ES-I3 (cell line): ENCODE measurements at regions not wholly inside any gene's neighbourhood (a gene's known extent, or its start where the extent isn't known, plus 50 kb on each side); places are given as distances from the start of the nearest gene placed in this dataset.

Experiments
- H3K36me3 ChIP-seq: 2 replicates; pipeline ENCODE4 v1.6.1; 2013; ENCODE audit warnings: mild to moderate bottlenecking, low read length, control low read depth, moderate library complexity; ENCODE audit not compliant: insufficient read depth
- H3K4me1 ChIP-seq: 2 replicates; pipeline ENCODE4 v1.6.1; 2013; ENCODE audit warnings: mild to moderate bottlenecking, control low read depth, low read length; ENCODE audit not compliant: insufficient read depth
- H3K9ac ChIP-seq: 2 replicates; pipeline ENCODE4 v1.6.1; 2013; ENCODE audit warnings: low read depth, mild to moderate bottlenecking, low read length, moderate library complexity
- H3K9me3 ChIP-seq: 2 replicates; pipeline ENCODE4 v1.6.1; 2013; ENCODE audit warnings: mild to moderate bottlenecking, low read length, moderate library complexity; ENCODE audit not compliant: control insufficient read depth, insufficient read depth

DNA sequence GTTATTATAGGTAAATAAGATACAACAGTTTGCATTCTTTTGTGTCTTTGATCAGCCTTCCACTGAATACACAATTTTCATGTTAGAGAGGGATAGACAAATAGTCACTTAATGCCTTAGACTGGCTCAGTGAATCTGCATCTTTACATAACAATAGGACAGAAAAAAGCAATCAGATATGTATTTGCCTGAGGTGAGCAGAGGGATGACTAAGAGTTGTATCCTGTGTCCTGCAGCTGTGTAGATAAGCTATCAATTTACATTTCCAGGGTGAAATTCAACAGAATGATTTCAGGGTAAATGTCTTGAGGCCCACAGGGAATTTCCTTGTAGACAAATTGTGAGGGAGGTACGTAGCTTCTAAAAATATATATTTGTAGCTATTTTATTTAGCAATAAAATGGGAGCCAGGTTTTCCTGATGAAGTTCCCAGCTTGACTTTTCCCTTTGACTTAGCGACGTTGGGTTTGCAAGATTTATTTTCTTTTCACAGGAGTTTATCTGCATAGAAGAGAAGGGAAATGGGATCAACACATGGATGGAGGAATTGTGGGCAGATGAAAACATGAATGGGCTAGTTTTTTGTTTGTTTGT is 586.1 kb upstream of the CDH6 start:
- H3K4me1 ChIP-seq = peaks cover 18% of the 10 kb centered on the region
- H3K36me3 ChIP-seq = no peaks in the 10 kb centered on the region
- H3K9ac ChIP-seq = no peak overlapping the region
- peaks cover 3% of the 10 kb centered on the region; the same call in 1 of the 2 replicates for H3K9me3 ChIP-seq

DNA sequence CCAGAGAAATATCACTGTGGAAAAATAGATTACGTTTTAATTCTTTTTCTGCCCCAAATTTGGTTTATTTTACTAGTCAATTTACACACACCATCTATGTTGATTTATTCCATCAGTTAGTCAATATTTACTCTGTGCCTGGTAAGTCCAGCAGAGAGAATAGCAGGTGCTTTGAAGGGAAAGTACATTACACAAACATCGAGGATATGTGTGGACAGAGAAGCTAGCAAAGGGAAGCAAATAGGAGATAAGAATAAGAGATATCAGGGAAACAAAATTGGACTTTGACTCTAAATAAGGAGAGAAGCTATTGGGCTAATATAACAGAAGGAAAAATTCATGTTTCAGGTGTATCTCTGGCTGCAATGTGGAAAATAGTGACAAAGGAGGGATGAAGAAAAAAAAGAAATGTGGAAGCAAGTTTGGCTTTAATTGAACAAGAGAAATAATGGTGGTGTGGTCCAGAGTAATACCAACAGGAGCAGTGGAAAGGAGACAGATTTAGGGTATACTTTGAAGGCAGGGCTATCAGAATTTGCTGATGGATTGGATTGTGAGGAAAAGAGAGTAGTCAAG is 587.7 kb upstream of the CDH6 start:
- H3K36me3 ChIP-seq = no peaks in the 10 kb centered on the region
- H3K9ac ChIP-seq = no peak overlapping the region
- peaks cover 3% of the 10 kb centered on the region; the same call in 1 of the 2 replicates for H3K9me3 ChIP-seq
- peaks cover 18% of the 10 kb centered on the region for H3K4me1 ChIP-seq

DNA sequence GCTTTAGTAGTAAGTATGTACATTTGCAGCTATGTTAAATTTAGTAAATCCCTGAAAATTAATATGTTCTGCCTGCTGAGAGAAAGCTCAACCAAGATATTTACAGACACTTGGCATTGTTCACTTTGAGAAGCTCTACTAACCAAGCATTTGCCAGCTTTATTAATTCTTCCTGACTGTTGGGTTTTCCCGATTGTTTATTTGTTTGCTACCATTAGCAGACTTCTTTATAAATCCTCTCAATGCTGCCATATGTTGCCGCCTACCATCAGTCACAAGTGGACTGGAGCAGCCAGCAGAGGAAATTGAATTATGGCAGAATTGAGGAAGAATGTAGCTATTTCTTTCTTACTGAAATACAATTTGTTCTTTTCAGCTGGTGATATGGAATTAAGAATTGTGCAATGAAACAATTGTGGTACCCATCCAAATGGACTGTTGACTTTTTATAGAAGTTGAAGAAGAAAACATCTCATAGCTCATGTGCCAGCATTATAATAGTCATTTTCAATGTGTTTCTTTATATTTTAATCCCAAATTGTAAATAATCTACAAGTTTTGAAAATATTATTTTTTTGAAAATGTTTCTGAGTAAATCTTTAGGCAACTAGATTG is 588.7 kb upstream of the CDH6 start:
- Histone ChIP-seq H3K36me3 (no peaks in the 10 kb centered on the region), H3K9ac (no peak overlapping the region), H3K9me3 (peaks cover 3% of the 10 kb centered on the region; the same call in 1 of the 2 replicates), H3K4me1 (peaks cover 18% of the 10 kb centered on the region)

DNA sequence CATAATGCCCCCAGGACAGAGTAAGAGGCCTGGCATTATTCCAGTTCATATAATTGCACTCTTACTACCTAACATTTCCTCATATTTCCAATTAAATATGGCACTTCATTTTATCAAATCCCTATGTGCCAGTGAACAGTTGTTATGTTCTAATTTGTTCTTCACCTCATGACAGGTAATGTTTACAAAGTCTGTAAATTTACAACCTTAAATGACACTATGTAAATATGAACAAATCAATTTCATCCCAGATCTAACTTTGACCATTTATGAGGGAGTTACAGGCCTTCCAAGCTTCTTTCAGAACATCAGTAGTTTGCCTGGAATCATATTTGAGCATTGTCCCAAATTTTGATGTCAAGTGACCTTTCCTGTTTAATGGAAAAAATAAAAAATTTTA is 592.6 kb upstream of the CDH6 start:
- Histone ChIP-seq H3K4me1 (peaks cover 9% of the 10 kb centered on the region; the same call in 1 of the 2 replicates), H3K9ac (no peak overlapping the region), H3K9me3 (peaks cover 6% of the 10 kb centered on the region; the same call in 1 of the 2 replicates), H3K36me3 (no peaks in the 10 kb centered on the region)

DNA sequence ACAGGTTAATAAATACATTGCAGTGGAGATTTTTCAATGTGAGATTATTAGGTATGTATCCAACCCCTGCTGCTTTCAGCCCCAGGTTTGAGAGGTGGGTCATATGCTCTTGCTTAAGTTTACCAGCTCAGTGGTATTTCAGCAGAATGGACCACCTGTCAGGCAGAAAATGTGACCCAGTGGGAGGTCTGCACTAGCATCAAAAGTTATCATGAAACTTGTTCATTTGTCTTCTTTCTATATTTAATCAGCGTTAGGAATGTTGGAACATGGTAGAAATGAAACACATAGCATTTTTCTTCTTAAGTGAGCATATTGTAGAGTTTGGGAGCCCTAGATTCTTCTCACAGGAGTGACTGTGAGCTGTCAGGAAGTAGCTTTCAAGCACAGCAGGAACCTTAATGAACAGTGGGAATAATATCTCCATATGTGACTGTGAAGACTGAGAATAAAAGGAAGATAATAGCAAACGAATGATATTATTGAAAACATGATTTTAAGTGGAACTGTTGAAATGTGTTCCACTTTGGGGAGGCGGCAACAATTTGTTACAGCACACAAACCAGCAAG is 596.9 kb upstream of the CDH6 start:
- peaks cover 14% of the 10 kb centered on the region; the same call in 1 of the 2 replicates for H3K4me1 ChIP-seq
- peaks cover 3% of the 10 kb centered on the region; the same call in 1 of the 2 replicates for H3K9me3 ChIP-seq
- no peaks in the 10 kb centered on the region for H3K36me3 ChIP-seq

DNA sequence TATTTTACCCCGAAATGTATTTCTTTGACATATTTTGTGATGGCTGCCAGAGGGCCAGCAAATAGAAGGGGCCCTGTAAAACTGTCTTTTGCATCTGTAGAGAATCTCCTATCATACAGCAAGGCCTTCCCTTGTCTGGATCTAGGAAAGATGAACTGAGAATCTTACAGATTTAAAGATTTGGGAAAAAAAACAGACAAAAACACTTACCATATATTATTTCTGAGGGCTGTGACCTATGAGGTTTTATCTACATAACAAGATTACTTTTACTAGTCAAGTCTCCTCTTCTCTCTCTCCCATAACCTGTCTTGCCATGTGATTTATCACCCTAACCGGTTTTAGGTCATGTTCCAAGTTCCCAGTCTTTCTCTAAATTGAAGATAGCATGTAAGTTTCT is 599.2 kb upstream of the CDH6 start:
- Histone ChIP-seq H3K36me3 (no peaks in the 10 kb centered on the region), H3K4me1 (peaks cover 14% of the 10 kb centered on the region; the same call in 1 of the 2 replicates), H3K9ac (no peak overlapping the region), H3K9me3 (peaks cover 3% of the 10 kb centered on the region; the same call in 1 of the 2 replicates)

More for the DNA sequence above, 596.9 kb upstream of the CDH6 start:
- H3K9ac ChIP-seq = no peak overlapping the region

DNA sequence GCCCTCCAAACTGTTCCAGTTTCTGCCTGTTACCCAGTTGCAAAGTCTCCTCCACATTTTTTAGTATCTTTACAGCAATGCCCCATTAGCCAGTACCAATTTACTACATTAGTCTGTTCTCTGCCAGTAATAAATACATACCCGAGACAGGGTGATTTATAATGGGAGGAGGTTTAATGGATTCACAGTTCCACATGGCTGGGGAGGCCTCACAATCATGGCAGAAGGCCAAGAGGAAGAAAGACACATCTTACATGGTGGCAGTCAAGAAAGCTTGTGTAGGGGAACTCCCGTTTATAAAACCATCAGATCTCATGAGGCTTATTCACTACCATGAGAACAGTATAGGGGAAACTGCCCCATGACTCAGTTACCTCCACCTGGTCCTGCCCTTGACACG is 600.7 kb upstream of the CDH6 start:
- H3K36me3 ChIP-seq = no peaks in the 10 kb centered on the region
- peaks cover 14% of the 10 kb centered on the region; the same call in 1 of the 2 replicates for H3K4me1 ChIP-seq
- no peaks in the 10 kb centered on the region; the same call in 1 of the 2 replicates for H3K9me3 ChIP-seq
- H3K9ac ChIP-seq = no peak overlapping the region

DNA sequence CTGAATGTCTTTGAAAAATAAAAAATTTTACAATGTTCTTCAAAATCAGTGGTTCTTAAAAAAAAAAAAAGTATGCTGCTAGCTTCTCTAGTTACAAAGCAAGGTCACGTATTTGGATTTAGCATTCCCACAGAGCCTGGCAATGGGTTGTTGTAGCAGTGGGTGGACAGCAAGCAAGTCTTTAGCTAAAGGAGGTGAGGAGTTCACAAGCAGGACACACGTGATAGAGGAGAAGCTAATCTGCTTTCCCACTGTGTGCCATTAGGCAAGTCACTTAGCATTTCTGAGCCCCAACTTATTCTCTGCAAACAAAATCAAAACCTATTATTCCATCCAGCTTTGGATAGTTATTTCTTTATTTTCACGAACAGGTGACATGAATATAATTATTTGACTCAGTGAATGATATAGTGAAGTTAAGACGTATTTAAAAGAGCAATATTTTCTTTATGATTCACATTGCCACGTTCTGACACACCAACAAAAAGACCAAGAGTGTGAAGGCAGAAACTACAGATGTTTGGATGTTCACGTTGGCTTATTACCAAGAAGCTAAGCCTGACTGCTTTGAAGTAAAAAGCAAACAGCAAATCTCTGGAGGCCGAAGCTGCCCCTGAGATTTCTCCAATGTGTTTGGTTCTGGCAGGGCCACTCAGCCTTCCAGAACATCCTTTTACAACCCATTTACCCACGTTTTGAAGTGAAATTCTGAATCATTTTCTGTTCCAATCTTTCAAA is 612.1 kb upstream of the CDH6 start:
- no peaks in the 10 kb centered on the region; the same call in 1 of the 2 replicates for H3K4me1 ChIP-seq
- H3K36me3 ChIP-seq = no peaks in the 10 kb centered on the region

DNA sequence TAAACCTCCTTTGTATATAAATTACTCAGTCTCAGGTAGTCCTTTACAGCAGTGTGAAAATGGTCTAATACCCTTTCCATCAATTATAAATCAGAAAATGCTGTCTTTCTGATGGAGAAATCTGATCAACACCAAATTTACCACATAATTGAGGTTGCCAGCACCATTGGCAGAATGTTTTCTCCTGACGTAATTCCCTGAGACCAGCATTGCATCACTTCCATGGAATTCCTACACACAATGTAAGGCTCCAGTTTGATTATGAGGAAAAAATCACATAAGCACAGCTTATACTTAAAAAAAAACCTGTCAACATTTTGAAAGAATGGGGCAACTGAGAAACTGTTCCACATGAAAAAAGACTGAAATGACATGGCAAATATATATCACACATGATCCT is 618.7 kb upstream of the CDH6 start:
- no peaks in the 10 kb centered on the region for H3K36me3 ChIP-seq
- H3K9ac ChIP-seq = no peak overlapping the region
- no peaks in the 10 kb centered on the region; the same call in 1 of the 2 replicates for H3K9me3 ChIP-seq

More for the DNA sequence above, 612.1 kb upstream of the CDH6 start:
- Histone ChIP-seq H3K9me3 (no peaks in the 10 kb centered on the region), H3K9ac (no peak overlapping the region)

DNA sequence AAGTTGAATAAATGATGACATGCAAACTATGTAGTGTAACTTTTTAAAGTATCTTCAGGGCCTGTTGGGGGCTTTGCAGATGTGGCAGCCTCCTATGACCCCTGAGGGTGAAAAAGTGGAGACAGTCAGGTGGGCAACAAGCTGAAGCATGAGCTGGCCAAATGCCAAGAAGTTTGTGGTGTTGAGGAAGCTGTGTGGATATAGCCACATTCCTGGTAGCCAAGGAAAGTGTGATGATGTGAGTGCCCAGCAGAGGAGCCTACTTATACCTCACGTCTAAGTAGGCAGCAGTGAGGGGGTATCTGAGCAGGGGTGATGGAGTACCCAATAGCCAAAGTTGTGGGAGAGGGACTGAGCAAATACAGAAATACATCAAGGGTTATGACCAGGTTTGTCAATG is 621.2 kb upstream of the CDH6 start:
- no peaks in the 10 kb centered on the region for H3K36me3 ChIP-seq
- no peaks in the 10 kb centered on the region for H3K4me1 ChIP-seq
- H3K9me3 ChIP-seq = no peaks in the 10 kb centered on the region; the same call in 1 of the 2 replicates
- no peak overlapping the region for H3K9ac ChIP-seq

More for the DNA sequence above, 618.7 kb upstream of the CDH6 start:
- no peaks in the 10 kb centered on the region for H3K4me1 ChIP-seq

DNA sequence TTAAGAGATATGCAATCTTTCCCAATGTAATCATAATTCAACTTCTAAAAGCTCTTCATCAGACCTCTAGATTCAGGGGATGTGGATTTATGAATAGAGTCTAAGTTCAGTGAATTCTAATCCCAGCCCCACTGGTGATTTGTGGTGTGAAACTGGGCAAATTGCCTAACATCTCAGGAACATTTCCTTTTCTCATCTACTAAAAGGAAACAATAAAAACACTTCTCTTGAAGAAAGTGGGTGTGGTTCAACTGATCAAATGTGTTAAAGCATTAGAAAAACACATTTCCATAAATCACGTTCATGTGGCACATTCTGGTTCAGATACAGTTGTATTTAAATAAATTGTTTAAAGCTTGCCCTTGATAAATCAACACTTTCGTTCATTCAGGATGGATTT is 631.7 kb upstream of the CDH6 start:
- Histone ChIP-seq H3K36me3 (no peaks in the 10 kb centered on the region), H3K9me3 (no peaks in the 10 kb centered on the region), H3K4me1 (no peaks in the 10 kb centered on the region), H3K9ac (no peak overlapping the region)

DNA sequence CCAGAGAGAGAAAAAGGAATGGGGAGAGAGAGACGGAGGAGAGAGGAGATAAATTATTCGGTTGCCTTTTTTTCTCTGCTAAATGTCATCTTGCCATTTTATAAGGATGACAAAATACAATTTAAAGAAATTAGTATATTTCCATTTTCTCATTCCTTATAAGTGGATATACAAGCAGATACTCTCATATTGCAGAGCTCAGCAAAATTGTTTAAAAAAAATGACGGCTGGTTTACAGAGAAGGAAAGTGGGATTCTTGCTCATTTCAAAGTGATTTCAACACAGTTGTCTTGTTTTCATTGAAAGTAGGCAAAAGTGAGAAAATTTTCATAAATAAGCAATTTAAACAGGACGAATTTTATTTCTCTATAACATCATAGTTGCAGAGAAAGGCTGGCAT is 641.9 kb upstream of the CDH6 start:
- H3K9me3 ChIP-seq = no peaks in the 10 kb centered on the region
- no peaks in the 10 kb centered on the region for H3K36me3 ChIP-seq
- no peak overlapping the region for H3K9ac ChIP-seq
- no peaks in the 10 kb centered on the region for H3K4me1 ChIP-seq

DNA sequence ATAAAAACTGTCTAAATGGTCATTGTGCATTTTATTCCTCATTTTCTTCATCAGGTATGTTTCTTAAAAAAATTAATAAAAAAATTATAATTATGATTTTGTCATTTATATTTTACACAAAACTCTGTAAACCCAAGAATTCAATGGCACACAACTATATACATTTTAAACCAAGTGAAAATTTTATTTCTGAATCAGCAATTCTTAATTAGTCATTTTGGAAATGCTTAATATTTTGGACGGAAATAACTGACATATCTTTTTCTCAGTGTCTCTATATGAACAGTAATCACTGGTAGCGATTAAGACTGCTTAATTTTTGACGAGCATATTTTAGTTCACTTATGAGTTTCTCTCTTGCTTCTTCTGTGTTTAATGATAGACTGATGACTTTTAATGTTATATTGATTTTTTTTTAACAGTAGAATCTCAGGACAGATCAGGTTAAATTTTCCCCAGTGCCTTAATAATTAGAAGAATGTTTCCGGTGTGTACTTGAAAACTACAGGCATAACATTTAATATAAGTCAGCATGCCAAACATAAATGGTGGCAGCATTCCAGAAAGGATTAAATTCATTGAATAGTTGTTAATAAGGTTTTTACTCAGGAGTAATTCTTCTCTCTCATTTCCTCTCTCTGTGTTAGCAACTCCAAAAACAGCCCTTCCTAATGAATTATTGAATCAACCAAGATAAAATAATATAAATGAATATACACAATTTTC is 644.7 kb upstream of the CDH6 start:
- H3K9ac ChIP-seq = no peak overlapping the region
- H3K36me3 ChIP-seq = no peaks in the 10 kb centered on the region
- no peaks in the 10 kb centered on the region for H3K9me3 ChIP-seq
- H3K4me1 ChIP-seq = no peaks in the 10 kb centered on the region

DNA sequence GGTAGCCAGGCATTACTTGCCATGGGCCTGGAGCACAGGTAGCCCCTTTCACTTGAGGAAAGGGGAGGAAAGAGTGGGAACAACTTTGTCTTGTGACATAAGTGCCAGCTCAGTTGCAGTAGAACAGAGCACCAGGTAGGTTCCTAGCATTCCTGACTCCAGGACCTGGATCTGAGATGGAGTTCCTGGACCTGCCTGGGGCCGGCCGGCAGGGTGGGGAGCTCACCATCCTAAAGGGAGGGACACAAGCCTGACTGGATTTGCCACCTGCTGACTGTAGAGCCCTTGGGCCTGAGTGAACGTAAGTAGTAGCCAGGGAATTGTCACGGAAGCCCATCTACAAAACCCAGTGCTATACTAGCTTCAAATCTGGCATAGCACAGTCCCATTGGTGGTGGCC is 653.3 kb upstream of the CDH6 start:
- Histone ChIP-seq H3K4me1 (0 out of 2 replicates have a peak, but pooled peaks cover 4% of the 10 kb centered on the region), H3K9ac (no peak overlapping the region), H3K9me3 (no peaks in the 10 kb centered on the region), H3K36me3 (no peaks in the 10 kb centered on the region)
